GM18867 (cell line): ENCODE measurements at regions not wholly inside any gene's neighbourhood (a gene's known extent, or its start where the extent isn't known, plus 50 kb on each side); places are given as distances from the start of the nearest gene placed in this dataset.
"Not testable (repeated sequence)": the region's sequence is repeated elsewhere in the genome, so short reads cannot be mapped to it uniquely, and the experiment has no call there.

Source experiments
- ATAC-seq: cut with Tn5 transposase; IDR thresholded peaks from one replicate; pipeline ENCODE4 v1.9.1; 2021; ENCODE audit warnings: mild to moderate bottlenecking, moderate library complexity; ENCODE audit not compliant: unreplicated experiment

- no peak for ATAC-seq
Measured at GRCh38 chr4:75422998-75423397, 91.2 kb downstream of the RCHY1 start.

GRCh38 chr4:75412746-75413145 is 101.5 kb downstream of the RCHY1 start:
- no peak for ATAC-seq

GRCh38 chr4:75398501-75398900 is 115.7 kb downstream of the RCHY1 start:
- ATAC-seq, result no peak

GRCh38 chr4:75391489-75392166 is 122.6 kb downstream of the RCHY1 start:
- ATAC-seq, result no peak

- ATAC-seq, result not testable (repeated sequence)
Measured at GRCh38 chr4:75386426-75386825, 127.8 kb downstream of the RCHY1 start.

- no peak for ATAC-seq
Measured at GRCh38 chr4:75385106-75385505, 129.1 kb downstream of the RCHY1 start.

GRCh38 chr4:75376543-75376942 is 137.7 kb downstream of the RCHY1 start:
- no peak for ATAC-seq

- ATAC-seq, result no peak
Measured at GRCh38 chr4:75371915-75372314, 142.3 kb downstream of the RCHY1 start.

GRCh38 chr4:75370576-75370975 is 143.6 kb downstream of the RCHY1 start:
- no peak for ATAC-seq

- ATAC-seq, result no peak
Measured at GRCh38 chr4:75345423-75345822, 168.8 kb downstream of the RCHY1 start.

- no peak for ATAC-seq
Measured at GRCh38 chr4:75344915-75345314, 169.3 kb downstream of the RCHY1 start.

GRCh38 chr4:75343333-75343732 is 170.9 kb downstream of the RCHY1 start:
- no peak for ATAC-seq

GRCh38 chr4:75340561-75340960 is 173.6 kb downstream of the RCHY1 start:
- ATAC-seq, result no peak

GRCh38 chr4:75338352-75338880 is 175.8 kb downstream of the RCHY1 start:
- no peak for ATAC-seq

GRCh38 chr4:75327804-75328512 is 186.2 kb downstream of the RCHY1 start:
- ATAC-seq, result no peak

GRCh38 chr4:75325318-75325979 is 188.8 kb downstream of the RCHY1 start:
- no peak for ATAC-seq

- ATAC-seq, result no peak
Measured at GRCh38 chr4:75321484-75321883, 192.7 kb downstream of the RCHY1 start.

GRCh38 chr4:75317641-75318040 is 196.6 kb downstream of the RCHY1 start:
- not testable (repeated sequence) for ATAC-seq

GRCh38 chr4:75308049-75308448 is 206.2 kb downstream of the RCHY1 start:
- no peak for ATAC-seq

GRCh38 chr4:75306506-75306905 is 207.7 kb downstream of the RCHY1 start:
- no peak for ATAC-seq

GRCh38 chr4:75302648-75303047 is 211.6 kb downstream of the RCHY1 start:
- ATAC-seq, result no peak
